T47D (cell line): ENCODE measurements at regions not wholly inside any gene's neighbourhood (a gene's known extent, or its start where the extent isn't known, plus 50 kb on each side); places are given as distances from the start of the nearest gene placed in this dataset.
"Not testable (repeated sequence)": the region's sequence is repeated elsewhere in the genome, so short reads cannot be mapped to it uniquely, and the experiment has no call there.

Source experiments
- DNase-seq, 2 experiments: peaks; one replicate each; pipeline versions ENCODE4 v3.0.0 to v3.0.0-alpha.2; 2011 to 2012; ENCODE audit warnings: low read depth in 1 of 2, low spot score in 1 of 2
- JUND ChIP-seq: IDR thresholded peaks from 2 replicates; pipeline ENCODE4 v1.6.1; 2012; ENCODE audit warnings: low read depth
- in situ Hi-C: cut with HindIII; loops from 2 replicates; pipeline ENCODE4 v1.10.0; 2016; ENCODE audit warnings: low sequenced_read_pairs, low pct_unique_long_range_greater_than_20kb

DNA sequence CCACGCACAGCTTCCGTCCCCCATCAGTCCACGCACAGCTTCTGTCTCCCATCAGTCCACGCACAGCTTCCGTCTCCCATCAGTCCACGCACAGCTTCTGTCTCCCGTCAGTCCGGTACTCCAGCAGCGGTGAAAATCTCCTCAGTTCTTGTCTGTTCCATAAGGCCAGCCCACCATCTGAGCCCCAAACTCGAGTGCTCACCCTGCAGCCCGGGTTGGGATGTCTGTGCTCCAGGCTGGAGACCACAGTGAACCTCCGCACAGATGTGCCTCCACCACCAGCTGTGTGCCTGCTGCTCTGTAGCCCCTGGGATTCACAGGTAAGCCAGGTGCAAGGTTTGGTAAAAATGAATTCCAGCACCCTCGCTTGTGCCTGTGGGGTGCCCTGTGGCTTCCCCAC lies 258.6 kb downstream of the NPHP4 start:
- in situ Hi-C loops: no loop called here
- no peak for DNase-seq

DNA sequence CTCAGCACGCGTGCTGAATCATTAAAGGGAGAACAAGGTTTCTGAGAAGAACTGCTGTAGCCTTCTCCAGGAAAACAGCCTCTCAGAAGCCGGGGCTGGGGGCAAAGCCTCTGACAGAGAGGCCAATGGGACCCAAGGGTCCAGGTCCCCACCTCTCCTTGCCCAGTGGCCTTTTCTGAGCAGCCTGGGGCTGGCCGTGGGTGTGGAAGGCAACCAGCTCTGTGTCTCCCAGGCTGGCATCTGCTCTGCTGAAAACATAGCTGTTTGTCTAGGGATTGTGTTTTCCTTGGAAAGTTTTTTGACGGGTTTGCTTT lies 261.2 kb downstream of the NPHP4 start:
- DNase-seq: no peak
- no peak for TF ChIP-seq JUND
- in situ Hi-C loops: no loop called here

More for the DNA sequence above, 258.6 kb downstream of the NPHP4 start:
- TF ChIP-seq JUND: no peak

DNA sequence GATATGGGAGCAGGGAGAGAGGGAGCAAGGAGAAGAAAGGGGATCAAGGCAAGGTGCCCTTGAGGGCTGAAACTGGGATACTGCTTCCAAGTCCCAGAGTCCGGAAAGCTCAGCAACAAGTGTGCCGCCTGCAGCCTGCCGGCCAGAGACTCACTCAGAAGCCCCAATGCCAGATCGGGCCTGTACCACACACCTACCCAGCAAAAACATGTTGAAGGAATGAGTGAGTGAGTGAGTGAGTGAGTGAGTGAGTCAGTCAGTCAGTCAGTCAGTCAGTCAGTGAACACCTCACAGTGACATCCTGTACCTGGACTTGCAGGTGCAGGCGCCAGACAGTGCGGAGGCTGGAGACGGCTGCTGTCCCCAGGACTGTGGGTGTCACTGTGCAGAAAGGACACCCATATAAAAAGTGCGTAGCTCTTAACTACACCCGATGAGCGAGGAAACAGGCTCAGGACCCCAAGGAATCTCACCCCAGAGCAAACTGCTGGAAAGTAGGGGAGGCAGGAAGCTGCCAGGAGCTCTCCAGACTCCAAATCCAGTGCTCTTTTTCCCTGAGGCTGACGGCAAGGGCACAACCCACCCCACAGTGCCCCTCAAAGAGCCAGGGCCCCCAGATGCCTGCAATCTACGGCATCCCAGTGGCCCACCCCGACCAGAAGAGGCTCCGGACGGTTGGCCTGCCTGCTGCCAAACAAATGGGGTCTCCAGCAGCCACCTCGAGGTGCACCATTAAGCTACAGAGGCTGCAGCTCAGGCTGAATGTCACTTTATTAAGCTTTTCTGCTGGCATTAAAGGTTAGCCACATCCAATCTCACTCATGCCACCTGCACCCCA lies 261.7 kb downstream of the NPHP4 start:
- DNase-seq: no peak
- in situ Hi-C loops: no loop called here
- TF ChIP-seq JUND: no peak

DNA sequence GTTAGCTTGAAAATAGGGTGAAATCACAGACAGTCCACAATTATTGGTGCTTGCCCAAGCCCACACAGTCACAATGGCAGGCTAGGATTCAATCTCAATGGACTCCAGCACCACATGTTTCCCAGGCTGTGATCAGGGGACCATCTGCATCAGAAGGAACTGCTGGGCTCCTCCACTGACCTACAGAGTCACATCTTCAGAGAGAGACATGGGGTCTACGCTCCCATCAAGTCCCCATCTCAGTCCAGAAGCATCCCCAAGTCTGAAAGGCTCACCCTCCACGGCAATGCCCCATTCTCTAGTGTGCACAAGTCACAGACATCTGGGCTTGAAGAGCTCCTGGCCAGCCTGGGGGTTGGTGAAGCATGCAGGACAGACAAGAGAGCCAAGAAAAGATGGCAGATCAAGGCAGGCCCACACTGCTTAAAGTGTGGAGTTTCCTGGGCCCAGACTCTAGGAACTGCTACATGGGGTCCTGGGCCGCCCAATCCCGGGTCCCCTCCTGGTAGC lies 262.5 kb downstream of the NPHP4 start:
- in situ Hi-C loops: no loop called here
- DNase-seq: no peak
- TF ChIP-seq JUND: no peak

DNA sequence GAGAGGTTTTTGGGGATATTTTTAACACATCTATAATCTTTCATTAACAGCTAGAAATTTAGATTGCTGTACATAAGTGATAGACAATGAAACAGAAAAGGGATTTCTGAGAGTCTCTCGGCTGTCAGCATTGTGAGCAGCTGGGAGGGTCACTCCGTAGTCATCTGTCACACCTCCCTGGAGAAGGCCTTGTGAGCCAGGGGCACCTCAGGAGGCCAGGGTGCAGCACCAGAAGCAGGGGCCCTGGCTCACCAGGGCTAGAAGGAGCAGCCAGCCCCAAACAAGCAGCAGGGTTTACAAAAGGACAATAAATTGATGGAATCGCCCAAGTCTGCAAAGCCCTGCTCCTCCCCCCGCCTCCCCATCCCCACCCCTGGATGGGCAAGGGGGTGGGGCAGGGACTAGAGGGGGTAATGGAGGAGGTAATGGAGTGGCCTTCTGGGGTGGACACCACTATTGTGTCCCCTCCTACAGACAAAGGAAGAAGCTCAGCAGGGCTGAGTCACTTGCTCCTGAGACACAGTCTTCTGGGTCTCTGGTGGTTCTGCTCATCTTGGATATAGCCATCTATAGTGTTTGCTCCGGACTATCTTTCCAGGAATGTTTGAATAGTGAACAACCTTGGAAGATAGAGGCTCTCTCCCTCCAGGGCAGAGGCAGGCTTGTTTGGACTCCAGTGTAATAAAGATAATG lies 263.4 kb downstream of the NPHP4 start:
- DNase-seq: no peak
- in situ Hi-C loops: no loop called here
- no peak for TF ChIP-seq JUND

DNA sequence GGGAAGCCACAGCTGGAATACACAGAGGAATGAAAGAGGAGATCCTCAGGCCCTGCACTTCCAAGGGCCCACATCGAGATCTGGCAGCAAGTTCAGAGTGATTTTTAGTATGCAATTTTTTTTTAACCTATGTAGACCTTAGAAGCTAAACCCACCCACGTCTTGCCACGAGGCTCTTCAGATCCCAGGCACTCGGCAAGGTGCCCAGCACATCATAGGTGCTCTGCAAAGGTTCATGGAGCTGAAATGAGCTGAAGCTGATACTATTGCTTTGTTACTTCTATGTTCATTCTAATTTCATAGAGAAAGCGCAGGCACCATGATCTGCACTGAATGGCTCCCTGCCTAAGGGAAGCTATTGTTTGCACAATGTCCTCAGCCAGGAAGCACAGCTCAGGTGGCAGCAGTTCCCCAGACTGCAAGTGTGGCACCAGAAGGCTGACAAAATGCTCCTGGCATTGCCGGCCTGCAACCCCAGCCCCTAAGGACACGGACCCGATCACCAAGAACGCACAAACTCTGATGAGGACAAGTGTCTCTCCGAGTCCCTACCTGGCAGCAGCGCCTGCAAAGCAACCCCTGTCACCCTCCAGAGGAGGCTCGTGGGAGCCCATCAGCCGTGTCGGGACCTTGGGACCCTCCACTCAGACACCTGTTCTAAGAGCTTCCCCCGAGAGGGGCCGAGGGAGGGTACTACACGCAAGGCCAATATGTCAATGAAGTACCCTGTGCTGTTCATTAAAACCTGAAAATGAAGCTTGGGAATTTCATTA lies 264.2 kb downstream of the NPHP4 start:
- DNase-seq: no peak
- in situ Hi-C loops: no loop called here
- TF ChIP-seq JUND: no peak

DNA sequence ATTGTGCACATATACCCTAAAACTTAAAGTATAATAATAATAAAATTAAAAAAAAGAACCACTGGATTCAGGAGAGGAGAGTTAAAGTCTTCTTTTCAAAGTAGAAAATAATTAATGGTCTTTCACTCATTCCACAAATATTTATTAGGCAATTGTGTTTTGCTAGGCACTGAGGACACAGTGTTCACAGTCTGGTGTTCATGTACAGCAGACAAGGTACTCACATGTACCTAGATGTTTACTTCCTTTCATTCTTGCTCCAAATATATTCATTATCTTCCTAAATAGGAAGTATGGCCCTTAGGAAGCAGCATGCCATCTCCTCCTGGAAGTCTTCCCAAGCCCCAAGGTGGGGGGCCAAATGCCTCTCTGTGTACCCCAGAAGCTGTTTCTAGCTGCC lies 265.0 kb downstream of the NPHP4 start:
- DNase-seq: no peak
- no peak for TF ChIP-seq JUND
- in situ Hi-C loops: no loop called here

DNA sequence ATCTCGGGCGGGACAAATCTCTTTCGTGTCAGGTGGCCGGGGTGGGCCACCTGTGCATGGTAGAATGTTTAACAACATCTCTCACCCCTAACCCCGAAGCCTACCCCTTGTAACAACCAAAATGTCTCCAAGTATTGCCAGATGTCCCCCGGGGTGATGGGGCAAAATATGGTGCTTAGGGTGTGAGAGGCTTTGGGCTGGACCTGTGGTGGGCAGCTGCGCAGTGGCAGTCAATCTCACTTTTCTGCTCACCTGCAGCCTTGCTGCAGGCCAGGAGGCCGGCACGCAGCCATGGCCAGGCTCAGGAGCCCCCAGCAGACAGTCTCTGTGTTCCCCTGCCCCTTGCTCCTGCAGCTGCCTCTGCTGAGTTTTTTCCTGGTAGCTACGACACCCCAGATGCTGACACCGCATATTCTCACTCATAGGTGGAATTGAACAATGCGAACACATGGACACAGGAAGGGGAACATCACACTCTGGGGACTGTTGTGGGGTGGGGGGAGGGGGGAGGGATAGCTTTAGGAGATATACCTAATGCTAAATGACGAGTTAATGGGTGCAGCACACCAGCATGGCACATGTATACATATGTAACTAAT lies 265.5 kb downstream of the NPHP4 start:
- in situ Hi-C loops, DNase-seq: not testable (repeated sequence)

DNA sequence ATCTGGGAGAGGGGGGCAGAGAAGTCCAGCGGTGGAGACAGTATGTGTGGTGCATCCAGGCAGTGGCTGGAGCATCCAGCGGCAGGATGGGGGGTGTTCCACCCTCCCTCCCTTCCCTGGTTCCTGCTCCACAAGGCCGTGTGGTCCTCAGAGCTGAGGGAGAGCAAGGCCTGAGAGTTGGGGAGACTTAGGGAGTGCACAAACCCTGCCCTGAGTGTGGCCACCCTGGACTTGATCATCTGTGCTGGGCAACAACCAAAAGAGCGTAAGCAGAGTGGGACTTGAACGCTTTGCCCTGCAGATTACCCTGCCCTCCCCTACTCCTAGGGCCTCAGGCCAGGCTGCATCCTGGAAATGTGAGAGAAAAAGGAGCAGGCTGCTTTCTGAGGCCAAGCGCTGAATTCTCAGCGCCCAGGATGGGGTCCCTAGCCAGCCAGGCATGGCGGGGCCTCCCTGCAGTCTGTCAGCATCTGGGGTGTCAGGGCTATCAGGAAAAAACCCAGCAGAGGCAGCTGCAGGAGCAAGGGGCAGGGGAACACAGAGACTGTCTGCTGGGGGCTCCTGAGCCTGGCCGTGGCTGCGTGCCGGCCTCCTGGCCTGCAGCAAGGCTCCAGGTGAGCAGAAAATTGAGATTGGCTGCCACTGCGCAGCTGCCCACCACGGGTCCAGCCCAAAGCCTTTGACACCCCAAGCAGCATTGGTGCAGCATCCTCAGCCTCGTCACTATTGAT lies 266.2 kb downstream of the NPHP4 start:
- TF ChIP-seq JUND: no peak
- no peak for DNase-seq
- in situ Hi-C loops: no loop called here

DNA sequence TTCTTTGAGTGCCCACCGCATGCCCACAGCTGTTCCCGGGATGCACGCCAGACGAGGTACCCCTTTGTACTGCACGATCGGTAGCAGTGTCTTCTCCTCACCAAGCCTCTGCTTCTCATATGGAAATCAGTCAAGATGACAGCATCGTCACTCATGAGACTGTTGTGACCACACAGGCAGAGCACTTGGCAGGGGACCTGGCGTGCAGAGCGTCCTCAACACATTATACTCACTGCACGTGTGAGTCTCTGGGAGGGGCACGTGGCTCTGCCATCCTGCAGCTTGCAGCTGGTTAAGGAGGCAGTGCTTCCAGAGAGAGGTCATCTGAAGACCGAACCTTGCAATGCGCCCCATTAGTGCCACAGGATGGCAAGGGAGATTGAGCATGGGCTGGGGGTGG lies 266.8 kb downstream of the NPHP4 start:
- no peak for DNase-seq
- in situ Hi-C loops: no loop called here
- TF ChIP-seq JUND: no peak

DNA sequence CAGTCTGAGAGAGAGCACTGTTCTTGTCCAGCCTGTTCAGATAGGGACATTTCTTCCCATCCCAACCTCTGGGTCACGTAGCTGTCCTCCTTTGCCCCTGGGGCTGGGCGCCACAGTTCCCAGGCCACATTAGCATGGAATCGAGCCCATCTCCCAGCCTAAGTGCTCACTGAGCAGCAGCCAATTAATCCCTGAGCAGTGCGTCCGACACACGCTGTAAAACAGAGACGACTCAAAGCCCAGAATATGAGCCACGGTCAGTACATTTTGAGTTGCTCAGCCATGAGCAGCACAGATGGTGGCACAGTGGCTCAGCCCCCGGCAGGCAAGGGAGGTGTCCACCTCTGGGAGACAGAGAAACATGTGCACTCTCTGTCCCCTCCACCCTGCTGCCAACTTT lies 267.4 kb downstream of the NPHP4 start:
- no peak for DNase-seq
- in situ Hi-C loops: no loop called here
- TF ChIP-seq JUND: no peak

DNA sequence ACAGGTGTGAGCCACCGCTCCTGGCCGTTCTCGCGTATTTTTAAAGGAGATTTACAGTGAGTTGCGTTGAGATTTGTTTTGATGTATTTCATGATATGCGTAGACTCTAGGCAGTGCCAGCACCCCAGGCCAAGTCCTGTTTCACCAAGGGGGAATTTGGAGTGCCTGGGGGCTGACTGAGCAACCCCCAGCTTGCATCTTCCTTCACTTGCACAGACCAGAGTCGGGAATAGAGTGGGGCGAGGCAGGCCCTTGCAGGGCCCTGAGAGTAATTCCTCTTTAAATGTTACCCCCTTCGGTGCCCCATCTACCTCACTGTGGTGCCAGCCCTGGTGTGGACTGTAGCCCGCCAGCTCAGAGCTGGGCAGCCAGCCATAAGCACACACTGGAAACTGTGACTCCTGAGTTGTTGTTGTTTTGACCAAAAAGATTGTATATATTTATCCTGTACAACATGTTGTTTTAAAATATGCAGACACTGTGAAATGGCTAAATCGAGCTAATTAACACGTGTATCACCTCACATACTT lies 269.5 kb downstream of the NPHP4 start:
- in situ Hi-C loops: no loop called here
- no peak for TF ChIP-seq JUND
- DNase-seq: no peak
